ENCODE measurements at regions not wholly inside any gene's neighbourhood (a gene's known extent, or its start where the extent isn't known, plus 50 kb on each side); places are given as distances from the start of the nearest gene placed in this dataset.
A peak's percentile ranks its signal among the peaks of the same experiment; 100 is the strongest.

GRCh38 chr16:9316008-9316407 is 224.6 kb downstream of the HAPSTR1 start:
- no peak for TF ChIP-seq GATA2 (IDR thresholded peaks at IDR 0.05; ENCODE audit: low read depth, low read length)
- no peak for TF ChIP-seq GATA3 (IDR thresholded peaks at IDR 0.05; ENCODE audit: low read depth, low read length)

- TF ChIP-seq GATA2 (IDR thresholded peaks at IDR 0.05; ENCODE audit: low read depth, low read length) (no peak), GATA3 (IDR thresholded peaks at IDR 0.05; ENCODE audit: low read depth, low read length) (no peak)
Measured at GRCh38 chr16:9316615-9317014, 225.2 kb downstream of the HAPSTR1 start.

GRCh38 chr16:9318764-9319163 is 227.3 kb downstream of the HAPSTR1 start:
- TF ChIP-seq GATA2 (IDR thresholded peaks at IDR 0.05; ENCODE audit: low read depth, low read length), result no peak

- TF ChIP-seq GATA3 (IDR thresholded peaks at IDR 0.05; ENCODE audit: low read depth, low read length), result no peak
- no peak for TF ChIP-seq GATA2 (IDR thresholded peaks at IDR 0.05; ENCODE audit: low read depth, low read length)
Measured at GRCh38 chr16:9322769-9323168, 231.3 kb downstream of the HAPSTR1 start.

- no peak for TF ChIP-seq GATA2 (IDR thresholded peaks at IDR 0.05; ENCODE audit: low read depth, low read length)
- TF ChIP-seq GATA3 (IDR thresholded peaks at IDR 0.05; ENCODE audit: low read depth, low read length), result no peak
Measured at GRCh38 chr16:9323170-9323569, 231.7 kb downstream of the HAPSTR1 start.

GRCh38 chr16:9327253-9327652 is 235.8 kb downstream of the HAPSTR1 start:
- TF ChIP-seq GATA3 (IDR thresholded peaks at IDR 0.05; ENCODE audit: low read depth, low read length) (no peak), GATA2 (IDR thresholded peaks at IDR 0.05; ENCODE audit: low read depth, low read length) (no peak)

- no peak for TF ChIP-seq GATA2 (IDR thresholded peaks at IDR 0.05; ENCODE audit: low read depth, low read length)
- TF ChIP-seq GATA3 (IDR thresholded peaks at IDR 0.05; ENCODE audit: low read depth, low read length), result no peak
Measured at GRCh38 chr16:9328411-9328810, 237.0 kb downstream of the HAPSTR1 start.

GRCh38 chr16:9330095-9330494 is 238.7 kb downstream of the HAPSTR1 start:
- TF ChIP-seq GATA2 (IDR thresholded peaks at IDR 0.05; ENCODE audit: low read depth, low read length) (no peak), GATA3 (IDR thresholded peaks at IDR 0.05; ENCODE audit: low read depth, low read length) (no peak)

- TF ChIP-seq GATA3 (IDR thresholded peaks at IDR 0.05; ENCODE audit: low read depth, low read length), result no peak
- no peak for TF ChIP-seq GATA2 (IDR thresholded peaks at IDR 0.05; ENCODE audit: low read depth, low read length)
Measured at GRCh38 chr16:9331503-9331902, 240.1 kb downstream of the HAPSTR1 start.

GRCh38 chr16:9332574-9333148 is 241.2 kb downstream of the HAPSTR1 start:
- TF ChIP-seq GATA2 (IDR thresholded peaks at IDR 0.05; ENCODE audit: low read depth, low read length) (no peak), GATA3 (IDR thresholded peaks at IDR 0.05; ENCODE audit: low read depth, low read length) (no peak)

GRCh38 chr16:9333469-9333868 is 242.0 kb downstream of the HAPSTR1 start:
- no peak for TF ChIP-seq GATA3 (IDR thresholded peaks at IDR 0.05; ENCODE audit: low read depth, low read length)
- TF ChIP-seq GATA2 (IDR thresholded peaks at IDR 0.05; ENCODE audit: low read depth, low read length), result no peak

- TF ChIP-seq GATA2 (IDR thresholded peaks at IDR 0.05; ENCODE audit: low read depth, low read length), result peak; percentile 83
- peak; percentile 38; the same call in 1 of the 2 replicates for TF ChIP-seq GATA3 (IDR thresholded peaks at IDR 0.05; ENCODE audit: low read depth, low read length)
Measured at GRCh38 chr16:9334103-9334502, 242.7 kb downstream of the HAPSTR1 start.

- no peak for TF ChIP-seq GATA2 (IDR thresholded peaks at IDR 0.05; ENCODE audit: low read depth, low read length)
- TF ChIP-seq GATA3 (IDR thresholded peaks at IDR 0.05; ENCODE audit: low read depth, low read length), result no peak
Measured at GRCh38 chr16:9337308-9338032, 246.0 kb downstream of the HAPSTR1 start.

- no peak for TF ChIP-seq GATA3 (IDR thresholded peaks at IDR 0.05; ENCODE audit: low read depth, low read length)
- TF ChIP-seq GATA2 (IDR thresholded peaks at IDR 0.05; ENCODE audit: low read depth, low read length), result no peak
Measured at GRCh38 chr16:9338068-9338467, 246.6 kb downstream of the HAPSTR1 start.

- no peak for TF ChIP-seq GATA2 (IDR thresholded peaks at IDR 0.05; ENCODE audit: low read depth, low read length)
- no peak for TF ChIP-seq GATA3 (IDR thresholded peaks at IDR 0.05; ENCODE audit: low read depth, low read length)
Measured at GRCh38 chr16:9338510-9338909, 247.1 kb downstream of the HAPSTR1 start.

Data from SH-SY5Y (cell line).